ENCODE measurements at regions not wholly inside any gene's neighbourhood (a gene's known extent, or its start where the extent isn't known, plus 50 kb on each side); places are given as distances from the start of the nearest gene placed in this dataset.
A peak's percentile ranks its signal among the peaks of the same experiment; 100 is the strongest.

DNA sequence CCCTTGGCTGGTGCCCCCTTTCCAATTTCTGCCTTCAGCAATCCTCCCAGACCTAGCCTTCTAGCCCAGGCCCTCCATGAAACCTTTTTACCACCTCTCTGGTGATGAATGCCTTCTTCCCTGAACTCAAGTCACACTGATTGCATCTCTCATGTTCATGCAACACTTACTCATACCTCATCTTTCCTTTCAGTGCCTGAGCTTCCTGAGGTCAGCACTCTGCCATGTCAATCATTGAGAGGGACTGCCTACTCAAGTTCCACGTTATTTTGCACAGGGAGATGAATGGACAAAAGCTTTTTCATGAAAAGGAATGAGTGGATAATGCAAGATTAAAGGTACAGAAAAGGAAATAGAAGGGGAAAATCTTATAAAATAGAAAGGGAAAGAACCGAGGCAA, 60.1 kb upstream of the PLEKHG1 start:
- intact Hi-C loops (cut with micrococcal nuclease; ENCODE audit: unreplicated experiment), result no loop called here
- ChIA-PET POLR2A (no interaction called here), CTCF (ENCODE audit: low intra/inter-chr PET ratio, low total read pairs) (no interaction called here)
- 30% methylated on average over 2 of the region's 2 CpGs for WGBS (ENCODE audit: low lambda C conversion rate)
- FAIRE-seq, result no peak
- Histone ChIP-seq H3K36me3 (replicated peaks in 1 of 2; ENCODE audit: control insufficient read depth in 1 of 2, insufficient read depth in 2 of 2, low read length in 2 of 2) (no peaks in the 10 kb centered on the region), H3K4me3 (replicated peaks in 1 of 3; ENCODE audit: insufficient read depth in 1 of 3, low read depth in 2 of 3, low read length in 3 of 3) (no peak overlapping the region), H2AFZ (ENCODE audit: low read length) (no peak overlapping the region), H4K20me1 (ENCODE audit: insufficient read depth, low read length) (no peaks in the 10 kb centered on the region), H3K9me3 (ENCODE audit: low read length) (no peaks in the 10 kb centered on the region), H3K79me2 (ENCODE audit: insufficient read depth, low read length) (no peaks in the 10 kb centered on the region), H3K27me3 (ENCODE audit: control insufficient read depth in 1 of 2, insufficient read depth in 2 of 2, low read length in 2 of 2) (no peaks in the 10 kb centered on the region), H3K27ac (ENCODE audit: extremely low read length, insufficient read depth, low read length) (no peak overlapping the region), H3K4me2 (ENCODE audit: low read depth, low read length) (no peak overlapping the region), H3K4me1 (ENCODE audit: insufficient read depth, low read length) (peaks cover 43% of the 10 kb centered on the region), H3K9ac (ENCODE audit: insufficient read depth, low read depth, low read length) (no peak overlapping the region)
- DNase-seq (ENCODE audit: low spot score), result no peak
- BruUV-seq (replicated peaks), result no TSS peak
- in situ Hi-C loops (cut with HindIII; ENCODE audit: extremely low pct_ligation_motif_present, low pct_unique_long_range_greater_than_20kb), result no loop called here
- TF ChIP-seq, protein P1, sequence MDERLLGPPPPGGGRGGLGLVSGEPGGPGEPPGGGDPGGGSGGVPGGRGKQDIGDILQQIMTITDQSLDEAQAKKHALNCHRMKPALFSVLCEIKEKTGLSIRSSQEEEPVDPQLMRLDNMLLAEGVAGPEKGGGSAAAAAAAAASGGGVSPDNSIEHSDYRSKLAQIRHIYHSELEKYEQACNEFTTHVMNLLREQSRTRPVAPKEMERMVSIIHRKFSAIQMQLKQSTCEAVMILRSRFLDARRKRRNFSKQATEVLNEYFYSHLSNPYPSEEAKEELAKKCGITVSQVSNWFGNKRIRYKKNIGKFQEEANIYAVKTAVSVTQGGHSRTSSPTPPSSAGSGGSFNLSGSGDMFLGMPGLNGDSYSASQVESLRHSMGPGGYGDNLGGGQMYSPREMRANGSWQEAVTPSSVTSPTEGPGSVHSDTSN (CRISPR knock-in tag; IDR thresholded peaks at IDR 0.05), result peak; percentile 76
- TF ChIP-seq, protein P2, sequence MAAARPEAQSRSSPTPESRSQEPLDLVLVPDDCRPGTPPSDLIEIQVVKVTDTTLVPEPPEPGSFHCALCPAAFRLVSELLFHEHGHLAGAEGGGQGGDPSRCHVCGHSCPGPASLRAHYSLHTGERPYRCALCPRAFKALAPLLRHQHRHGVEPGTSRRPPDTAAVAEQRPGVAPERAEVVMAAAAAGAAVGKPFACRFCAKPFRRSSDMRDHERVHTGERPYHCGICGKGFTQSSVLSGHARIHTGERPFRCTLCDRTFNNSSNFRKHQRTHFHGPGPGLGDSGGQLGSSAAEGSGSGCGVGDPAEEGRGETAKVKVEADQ (CRISPR knock-in tag; IDR thresholded peaks at IDR 0.05; ENCODE audit: borderline replicate concordance), result no peak
- TF ChIP-seq ZNF12 (CRISPR knock-in tag; IDR thresholded peaks at IDR 0.05), result peak; percentile 51; the same call in 1 of the 2 replicates
- no peak for ATAC-seq

DNA sequence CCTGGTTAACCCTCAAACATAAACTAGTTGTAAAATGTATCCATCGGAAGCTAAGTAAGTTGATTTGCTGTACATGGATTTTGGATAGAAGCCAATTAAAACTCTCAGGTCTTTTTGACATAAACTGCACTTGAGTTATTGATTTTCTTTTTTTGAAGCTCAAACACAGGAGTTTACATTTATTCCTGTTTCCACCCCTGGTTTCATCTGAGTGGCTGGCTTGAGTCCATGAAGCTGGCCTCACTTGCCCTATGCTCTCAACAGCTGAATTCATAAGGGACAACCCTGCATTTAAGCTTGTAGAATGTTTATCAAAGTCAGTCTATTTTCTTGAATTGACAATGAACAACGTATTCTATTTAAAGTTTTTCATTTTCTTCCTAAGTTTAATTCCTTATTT, 58.1 kb upstream of the PLEKHG1 start:
- BruUV-seq (replicated peaks), result no TSS peak
- peak; percentile 74 for ATAC-seq
- TF ChIP-seq SP2 (CRISPR knock-in tag; IDR thresholded peaks at IDR 0.05) (no peak), ZNF260 (CRISPR knock-in tag; IDR thresholded peaks at IDR 0.05; ENCODE audit: borderline replicate concordance, low read depth) (no peak), ZNF143 (CRISPR knock-in tag; IDR thresholded peaks at IDR 0.05) (no peak), YEATS2 (CRISPR knock-in tag; IDR thresholded peaks at IDR 0.05; ENCODE audit: borderline replicate concordance) (no peak), YY1 (IDR thresholded peaks at IDR 0.05; ENCODE audit: insufficient read depth, insufficient replicate concordance, low read depth, low read length) (no peak), PRMT3 (CRISPR knock-in tag; IDR thresholded peaks at IDR 0.05; ENCODE audit: borderline replicate concordance, low read depth) (no peak), ZNF256 (CRISPR knock-in tag; conservative IDR thresholded peaks at IDR 0.05) (no peak), BCL6 (CRISPR knock-in tag; IDR thresholded peaks at IDR 0.05) (peak; percentile 21; the same call in 1 of the 2 replicates), GZF1 (CRISPR knock-in tag; IDR thresholded peaks at IDR 0.05) (no peak), RXRA (CRISPR knock-in tag; IDR thresholded peaks at IDR 0.05) (no peak; the same call in 1 of the 2 replicates), FOXA3 (CRISPR knock-in tag; IDR thresholded peaks at IDR 0.05) (peak; percentile 47; the same call in 1 of the 2 replicates), MED8 (CRISPR knock-in tag; IDR thresholded peaks at IDR 0.05; ENCODE audit: insufficient replicate concordance) (no peak)

More for the DNA sequence above, 58.1 kb upstream of the PLEKHG1 start:
- Histone ChIP-seq H3K9ac (ENCODE audit: insufficient read depth, low read depth, low read length) (no peak overlapping the region), H3K9me3 (ENCODE audit: low read length) (no peaks in the 10 kb centered on the region), H2AFZ (ENCODE audit: low read length) (no peak overlapping the region), H3K79me2 (ENCODE audit: insufficient read depth, low read length) (no peaks in the 10 kb centered on the region), H3K36me3 (replicated peaks in 1 of 2; ENCODE audit: control insufficient read depth in 1 of 2, insufficient read depth in 2 of 2, low read length in 2 of 2) (no peaks in the 10 kb centered on the region), H3K4me2 (ENCODE audit: low read depth, low read length) (no peak overlapping the region), H4K20me1 (ENCODE audit: insufficient read depth, low read length) (no peaks in the 10 kb centered on the region), H3K27ac (ENCODE audit: extremely low read length, insufficient read depth, low read length) (no peak overlapping the region), H3K4me3 (replicated peaks in 1 of 3; ENCODE audit: insufficient read depth in 1 of 3, low read depth in 2 of 3, low read length in 3 of 3) (no peak overlapping the region), H3K4me1 (ENCODE audit: insufficient read depth, low read length) (peaks cover 28% of the 10 kb centered on the region), H3K27me3 (ENCODE audit: control insufficient read depth in 1 of 2, insufficient read depth in 2 of 2, low read length in 2 of 2) (no peaks in the 10 kb centered on the region)
- FAIRE-seq (no peak), DNase-seq (ENCODE audit: low spot score) (peak; percentile 9)
- 4% methylated on average over 2 of the region's 2 CpGs for WGBS (ENCODE audit: low lambda C conversion rate)
- ChIA-PET CTCF (ENCODE audit: low intra/inter-chr PET ratio, low total read pairs) (no interaction called here), POLR2A (no interaction called here)
- in situ Hi-C loops (cut with HindIII; ENCODE audit: extremely low pct_ligation_motif_present, low pct_unique_long_range_greater_than_20kb) (no loop called here), intact Hi-C loops (cut with micrococcal nuclease; ENCODE audit: unreplicated experiment) (no loop called here)

Measured in HepG2 (cell line).